ENCODE measurements at regions not wholly inside any gene's neighbourhood (a gene's known extent, or its start where the extent isn't known, plus 50 kb on each side); places are given as distances from the start of the nearest gene placed in this dataset.

DNA sequence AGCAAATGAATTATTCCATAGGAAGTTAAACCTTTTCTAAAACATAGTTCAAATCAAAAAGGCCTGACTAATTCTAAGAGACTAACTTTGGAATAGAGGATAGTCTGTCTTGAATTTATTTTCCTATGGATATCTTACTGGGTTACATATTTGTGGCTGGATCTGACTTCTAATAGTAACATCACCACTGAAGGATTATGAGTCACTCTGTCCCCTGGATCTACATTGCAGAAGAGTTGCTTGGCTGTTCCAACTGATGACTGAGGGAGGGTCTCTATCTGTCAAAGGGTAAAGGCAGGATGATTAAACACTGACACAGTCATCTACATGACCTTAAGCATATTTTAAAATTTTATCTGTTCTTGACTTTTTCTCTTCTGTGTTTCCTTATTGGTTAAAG is 119.6 kb upstream of the FST start:
- no peaks in the 10 kb centered on the region for H3K27me3 ChIP-seq
- no peaks in the 10 kb centered on the region for H3K36me3 ChIP-seq
- no peak overlapping the region for H3K4me3 ChIP-seq
- H3K27ac ChIP-seq = no peak overlapping the region
- no peak for DNase-seq (ENCODE audit: low spot score in 2 of 2)
- peaks cover 9% of the 10 kb centered on the region for H3K4me1 ChIP-seq
- TF ChIP-seq, protein P1, sequence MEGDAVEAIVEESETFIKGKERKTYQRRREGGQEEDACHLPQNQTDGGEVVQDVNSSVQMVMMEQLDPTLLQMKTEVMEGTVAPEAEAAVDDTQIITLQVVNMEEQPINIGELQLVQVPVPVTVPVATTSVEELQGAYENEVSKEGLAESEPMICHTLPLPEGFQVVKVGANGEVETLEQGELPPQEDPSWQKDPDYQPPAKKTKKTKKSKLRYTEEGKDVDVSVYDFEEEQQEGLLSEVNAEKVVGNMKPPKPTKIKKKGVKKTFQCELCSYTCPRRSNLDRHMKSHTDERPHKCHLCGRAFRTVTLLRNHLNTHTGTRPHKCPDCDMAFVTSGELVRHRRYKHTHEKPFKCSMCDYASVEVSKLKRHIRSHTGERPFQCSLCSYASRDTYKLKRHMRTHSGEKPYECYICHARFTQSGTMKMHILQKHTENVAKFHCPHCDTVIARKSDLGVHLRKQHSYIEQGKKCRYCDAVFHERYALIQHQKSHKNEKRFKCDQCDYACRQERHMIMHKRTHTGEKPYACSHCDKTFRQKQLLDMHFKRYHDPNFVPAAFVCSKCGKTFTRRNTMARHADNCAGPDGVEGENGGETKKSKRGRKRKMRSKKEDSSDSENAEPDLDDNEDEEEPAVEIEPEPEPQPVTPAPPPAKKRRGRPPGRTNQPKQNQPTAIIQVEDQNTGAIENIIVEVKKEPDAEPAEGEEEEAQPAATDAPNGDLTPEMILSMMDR (IDR thresholded peaks at IDR 0.05) = no peak
- TF ChIP-seq POLR2AphosphoS5 (IDR thresholded peaks at IDR 0.05) = no peak
- no peak for TF ChIP-seq POLR2A (IDR thresholded peaks at IDR 0.05)
- no peak for TF ChIP-seq EP300 (IDR thresholded peaks at IDR 0.05)
- no peaks in the 10 kb centered on the region for H3K9me3 ChIP-seq

DNA sequence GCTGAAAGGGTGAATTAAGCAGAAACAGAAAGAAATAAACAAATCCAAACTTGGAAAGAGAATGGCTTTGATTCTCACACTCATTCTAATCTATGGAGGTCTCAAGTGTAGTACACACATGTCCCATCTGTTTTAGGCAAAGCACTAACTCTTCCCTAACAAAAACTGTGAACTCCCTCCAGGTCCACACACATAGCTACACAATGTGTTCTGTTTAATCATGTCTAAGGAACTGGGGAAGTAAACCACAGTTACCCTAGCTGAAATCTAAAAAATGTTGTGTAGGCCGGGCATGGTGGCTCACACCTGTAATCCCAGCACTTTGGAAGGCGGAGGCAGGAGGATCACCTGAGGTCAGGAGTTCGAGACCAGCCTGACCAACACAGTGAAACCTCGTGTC is 118.7 kb upstream of the FST start:
- Histone ChIP-seq H3K9me3 (no peaks in the 10 kb centered on the region), H3K36me3 (no peaks in the 10 kb centered on the region), H3K4me1 (peaks cover 9% of the 10 kb centered on the region), H3K4me3 (no peak overlapping the region), H3K27ac (peak overlapping the region; percentile 21), H3K27me3 (no peaks in the 10 kb centered on the region)
- no peak for TF ChIP-seq POLR2AphosphoS5 (IDR thresholded peaks at IDR 0.05)
- TF ChIP-seq EP300 (IDR thresholded peaks at IDR 0.05) = no peak
- TF ChIP-seq POLR2A (IDR thresholded peaks at IDR 0.05) = no peak
- TF ChIP-seq, protein P1 (IDR thresholded peaks at IDR 0.05) = no peak
- 87% methylated on average over 4 of the region's 4 CpGs for WGBS
- DNase-seq (ENCODE audit: low spot score in 2 of 2) = no peak

DNA sequence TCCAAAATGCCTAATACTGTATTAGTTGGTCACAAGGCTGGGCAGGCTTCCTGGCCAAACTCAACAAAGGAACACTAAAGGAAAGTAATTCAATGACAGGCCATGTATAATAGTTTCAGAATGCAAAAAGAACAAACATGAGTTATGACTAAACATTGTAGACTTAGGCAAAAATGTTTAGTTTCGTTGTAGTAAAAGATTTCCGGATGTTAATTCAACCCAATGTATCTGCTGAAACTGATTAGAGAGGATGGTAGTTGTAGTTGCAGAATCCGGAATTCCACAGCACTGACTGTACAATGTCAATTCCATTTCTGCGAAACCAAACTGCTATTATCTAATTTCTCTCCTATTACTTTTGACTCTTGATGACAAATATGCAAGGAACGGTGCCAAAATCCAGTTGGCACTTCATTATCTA is 117.9 kb upstream of the FST start:
- 34% methylated on average over 5 of the region's 5 CpGs for WGBS
- H3K36me3 ChIP-seq = no peaks in the 10 kb centered on the region
- no peaks in the 10 kb centered on the region for H3K27me3 ChIP-seq
- H3K9me3 ChIP-seq = no peaks in the 10 kb centered on the region
- DNase-seq (ENCODE audit: low spot score in 2 of 2) = no peak
- H3K4me3 ChIP-seq = no peak overlapping the region
- H3K4me1 ChIP-seq = peaks cover 9% of the 10 kb centered on the region
- H3K27ac ChIP-seq = no peak overlapping the region
- TF ChIP-seq POLR2AphosphoS5 (IDR thresholded peaks at IDR 0.05) (no peak), EP300 (IDR thresholded peaks at IDR 0.05) (no peak), POLR2A (IDR thresholded peaks at IDR 0.05) (no peak)
- TF ChIP-seq, protein P1 (IDR thresholded peaks at IDR 0.05) = no peak

DNA sequence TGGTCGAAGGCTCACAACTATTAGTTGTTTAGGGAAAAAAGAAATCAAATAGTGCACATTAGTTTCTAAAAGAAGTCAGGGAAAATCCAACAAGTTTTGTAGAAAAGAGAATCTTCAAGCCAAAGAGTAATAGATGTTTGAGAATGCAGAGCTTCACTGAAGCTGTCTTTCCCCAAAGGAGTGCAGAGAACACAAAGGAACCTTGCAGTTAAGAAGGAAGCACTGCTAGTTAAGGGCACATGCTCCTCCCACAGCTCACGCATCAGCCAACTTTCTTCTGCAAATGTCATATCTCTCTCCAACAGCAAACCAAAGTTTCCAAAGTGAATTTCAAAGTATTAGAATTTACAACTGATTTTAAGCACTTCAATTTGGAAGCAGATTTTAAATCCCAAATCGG is 116.4 kb upstream of the FST start:
- Histone ChIP-seq H3K4me1 (peaks cover 13% of the 10 kb centered on the region), H3K27me3 (no peaks in the 10 kb centered on the region), H3K27ac (no peak overlapping the region), H3K4me3 (no peak overlapping the region), H3K9me3 (no peaks in the 10 kb centered on the region), H3K36me3 (no peaks in the 10 kb centered on the region)
- DNase-seq (ENCODE audit: low spot score in 2 of 2) = no peak
- 46% methylated on average over 3 of the region's 3 CpGs for WGBS
- TF ChIP-seq POLR2A (IDR thresholded peaks at IDR 0.05) = no peak
- TF ChIP-seq POLR2AphosphoS5 (IDR thresholded peaks at IDR 0.05) = no peak
- TF ChIP-seq EP300 (IDR thresholded peaks at IDR 0.05) = no peak
- TF ChIP-seq, protein P1 (IDR thresholded peaks at IDR 0.05) = no peak

DNA sequence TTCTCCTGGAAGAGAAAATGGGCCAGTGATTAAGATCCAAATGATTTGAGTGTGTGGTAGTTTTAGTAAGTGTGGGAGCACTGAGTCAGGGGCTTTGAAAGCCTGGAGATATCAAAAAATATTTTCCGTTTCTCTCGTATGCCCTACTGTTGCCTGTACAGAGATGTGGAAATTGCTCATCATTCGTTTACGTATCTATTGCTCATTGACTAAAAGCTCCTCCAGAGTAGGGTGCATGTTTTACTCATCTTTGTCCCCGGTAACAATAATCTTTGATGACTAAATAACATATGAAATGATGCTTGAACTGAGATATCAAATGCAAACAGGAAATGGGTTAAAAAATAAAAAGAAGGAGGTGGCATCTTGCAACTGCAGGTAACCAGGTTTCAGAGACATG is 114.2 kb upstream of the FST start:
- Histone ChIP-seq H3K4me1 (peaks cover 7% of the 10 kb centered on the region), H3K27ac (no peak overlapping the region), H3K9me3 (no peaks in the 10 kb centered on the region), H3K36me3 (no peaks in the 10 kb centered on the region), H3K27me3 (no peaks in the 10 kb centered on the region), H3K4me3 (no peak overlapping the region)
- no peak for TF ChIP-seq POLR2A (IDR thresholded peaks at IDR 0.05)
- TF ChIP-seq, protein P1 (IDR thresholded peaks at IDR 0.05) = no peak
- TF ChIP-seq POLR2AphosphoS5 (IDR thresholded peaks at IDR 0.05) = no peak
- no peak for TF ChIP-seq EP300 (IDR thresholded peaks at IDR 0.05)
- no peak for DNase-seq (ENCODE audit: low spot score in 2 of 2)
- WGBS = 94% methylated on average over 5 of the region's 5 CpGs
